ENCODE measurements at regions not wholly inside any gene's neighbourhood (a gene's known extent, or its start where the extent isn't known, plus 50 kb on each side); places are given as distances from the start of the nearest gene placed in this dataset.

DNA sequence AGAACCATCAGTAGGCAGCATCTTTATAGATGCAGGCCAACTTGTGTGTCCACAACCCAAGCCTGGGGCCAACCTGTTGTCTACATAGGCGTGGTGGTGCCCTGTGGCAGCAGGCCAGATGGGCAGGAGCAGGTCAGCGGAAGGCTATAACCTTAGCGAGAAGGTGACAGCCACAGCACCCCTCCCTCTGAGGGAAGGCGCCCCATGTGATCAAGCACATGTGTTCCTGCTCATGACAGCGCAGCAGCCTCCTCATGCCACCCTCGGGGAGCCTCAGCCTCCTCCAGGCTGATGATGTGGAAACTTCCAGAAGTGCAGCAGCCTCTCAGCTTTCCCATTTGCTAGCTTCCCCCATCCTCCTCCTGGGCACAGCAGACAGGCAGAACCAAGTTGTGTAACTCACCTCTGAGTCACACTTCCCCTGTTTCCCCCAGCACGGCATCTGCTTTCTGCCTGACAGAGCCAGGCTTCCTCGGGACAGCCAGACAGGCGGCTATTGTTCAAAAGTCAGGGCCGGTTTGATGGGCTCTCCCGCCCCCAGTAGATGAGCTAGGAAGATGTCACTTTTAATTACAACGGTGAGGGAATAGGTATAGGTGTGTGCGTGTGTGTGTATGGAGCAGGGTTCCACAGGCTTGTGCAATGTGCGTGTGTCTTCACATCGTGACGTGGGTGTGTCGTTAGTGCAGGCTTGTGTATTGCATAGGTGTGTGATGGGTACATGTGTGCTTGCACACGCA, 312.0 kb upstream of the ZMIZ1 start:
- intact Hi-C loops (cut with DNase I) = no loop called here
- TF ChIP-seq, protein P1, sequence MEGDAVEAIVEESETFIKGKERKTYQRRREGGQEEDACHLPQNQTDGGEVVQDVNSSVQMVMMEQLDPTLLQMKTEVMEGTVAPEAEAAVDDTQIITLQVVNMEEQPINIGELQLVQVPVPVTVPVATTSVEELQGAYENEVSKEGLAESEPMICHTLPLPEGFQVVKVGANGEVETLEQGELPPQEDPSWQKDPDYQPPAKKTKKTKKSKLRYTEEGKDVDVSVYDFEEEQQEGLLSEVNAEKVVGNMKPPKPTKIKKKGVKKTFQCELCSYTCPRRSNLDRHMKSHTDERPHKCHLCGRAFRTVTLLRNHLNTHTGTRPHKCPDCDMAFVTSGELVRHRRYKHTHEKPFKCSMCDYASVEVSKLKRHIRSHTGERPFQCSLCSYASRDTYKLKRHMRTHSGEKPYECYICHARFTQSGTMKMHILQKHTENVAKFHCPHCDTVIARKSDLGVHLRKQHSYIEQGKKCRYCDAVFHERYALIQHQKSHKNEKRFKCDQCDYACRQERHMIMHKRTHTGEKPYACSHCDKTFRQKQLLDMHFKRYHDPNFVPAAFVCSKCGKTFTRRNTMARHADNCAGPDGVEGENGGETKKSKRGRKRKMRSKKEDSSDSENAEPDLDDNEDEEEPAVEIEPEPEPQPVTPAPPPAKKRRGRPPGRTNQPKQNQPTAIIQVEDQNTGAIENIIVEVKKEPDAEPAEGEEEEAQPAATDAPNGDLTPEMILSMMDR (IDR thresholded peaks at IDR 0.05) = no peak
- Histone ChIP-seq H3K27me3 (ENCODE audit: insufficient read depth in 3 of 3, low read length in 2 of 3) (peaks cover 0 to 7% (median 4%) of the 10 kb centered on the region in 3 donors), H3K4me1 (peaks cover 10% of the 10 kb centered on the region), H3K27ac (peak overlapping the region; percentile 16), H3K36me3 (ENCODE audit: insufficient read depth in 1 of 2, low read depth in 1 of 2) (no peaks in the 10 kb centered on the region), H3K9me3 (no peaks in the 10 kb centered on the region), H3K4me3 (no peak overlapping the region)
- ATAC-seq = peak; percentile 89 to 95 (median 94)
- WGBS, 3 donors = 48 to 60% (median 50%) methylated on average over 18 of the region's 18 CpGs
- DNase-seq = peak; percentile 81 to 89

DNA sequence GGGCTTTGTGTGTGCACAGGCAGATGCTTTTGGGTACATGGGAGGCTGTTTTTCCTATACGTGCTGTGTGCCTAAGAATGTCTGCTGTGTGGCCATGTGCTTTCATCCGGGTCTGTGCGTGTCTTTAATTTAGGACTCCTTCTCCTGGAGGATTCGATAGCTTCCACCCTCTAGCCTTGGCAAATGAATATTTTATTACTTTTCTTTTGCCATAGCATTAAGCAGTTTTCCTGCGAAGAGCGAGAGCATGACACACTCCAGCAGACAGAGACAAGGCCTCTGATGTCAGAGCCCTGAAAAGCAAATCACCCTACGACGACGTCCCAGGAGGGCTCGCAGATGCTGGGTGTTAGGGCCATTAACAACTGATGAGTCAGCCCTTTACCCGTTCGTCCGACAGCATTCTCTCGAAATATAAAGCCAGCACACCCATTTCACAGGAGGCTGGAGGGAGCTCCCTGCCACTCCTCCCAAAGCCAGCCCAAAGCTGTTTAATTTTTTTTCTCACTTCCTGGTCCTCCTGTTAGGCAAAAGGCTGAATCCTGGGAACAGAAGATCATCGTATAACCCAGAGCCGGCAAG, 311.3 kb upstream of the ZMIZ1 start:
- TF ChIP-seq, protein P1 (IDR thresholded peaks at IDR 0.05) = no peak
- peaks cover 0 to 7% (median 4%) of the 10 kb centered on the region in 3 donors for H3K27me3 ChIP-seq (ENCODE audit: insufficient read depth in 3 of 3, low read length in 2 of 3)
- H3K4me3 ChIP-seq = no peak overlapping the region
- DNase-seq (no peak), ATAC-seq (peak in 1 of 4 donors; percentile 9)
- no peaks in the 10 kb centered on the region for H3K36me3 ChIP-seq (ENCODE audit: insufficient read depth in 1 of 2, low read depth in 1 of 2)
- peak overlapping the region; percentile 13 for H3K27ac ChIP-seq
- intact Hi-C loops (cut with DNase I) = no loop called here
- 63 to 76% (median 66%) methylated on average over 16 of the region's 16 CpGs for WGBS, 3 donors
- no peaks in the 10 kb centered on the region for H3K9me3 ChIP-seq
- peaks cover 10% of the 10 kb centered on the region for H3K4me1 ChIP-seq

DNA sequence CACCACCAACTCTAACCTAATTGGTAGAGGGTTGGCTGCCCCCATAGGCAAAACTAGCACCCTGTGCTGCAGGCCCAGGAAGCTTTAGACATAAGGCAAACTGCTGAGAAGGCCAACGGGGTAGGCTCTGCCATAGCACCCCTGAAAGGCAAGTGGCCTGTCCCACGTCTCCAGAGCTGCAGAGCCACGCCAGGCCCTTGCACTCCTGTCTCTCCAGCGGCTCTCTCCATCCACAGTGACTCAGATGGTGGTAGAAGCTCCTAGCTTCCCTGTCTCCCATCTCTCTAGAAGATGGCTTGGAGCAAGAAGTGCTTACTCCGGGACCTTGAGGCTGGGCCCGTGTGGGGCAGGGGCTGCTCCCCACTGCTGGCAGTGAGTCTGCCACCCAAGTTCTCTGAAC, 310.6 kb upstream of the ZMIZ1 start:
- Histone ChIP-seq H3K4me3 (no peak overlapping the region), H3K9me3 (no peaks in the 10 kb centered on the region), H3K27ac (no peak overlapping the region), H3K4me1 (peaks cover 10% of the 10 kb centered on the region), H3K36me3 (ENCODE audit: insufficient read depth in 1 of 2, low read depth in 1 of 2) (no peaks in the 10 kb centered on the region), H3K27me3 (ENCODE audit: insufficient read depth in 3 of 3, low read length in 2 of 3) (peaks cover 0 to 1% (median 0%) of the 10 kb centered on the region in 3 donors)
- intact Hi-C loops (cut with DNase I) = no loop called here
- 95 to 97% (median 97%) methylated on average over 6 of the region's 6 CpGs for WGBS, 3 donors
- ATAC-seq = no peak
- TF ChIP-seq, protein P1 (IDR thresholded peaks at IDR 0.05) = no peak
- DNase-seq = no peak

DNA sequence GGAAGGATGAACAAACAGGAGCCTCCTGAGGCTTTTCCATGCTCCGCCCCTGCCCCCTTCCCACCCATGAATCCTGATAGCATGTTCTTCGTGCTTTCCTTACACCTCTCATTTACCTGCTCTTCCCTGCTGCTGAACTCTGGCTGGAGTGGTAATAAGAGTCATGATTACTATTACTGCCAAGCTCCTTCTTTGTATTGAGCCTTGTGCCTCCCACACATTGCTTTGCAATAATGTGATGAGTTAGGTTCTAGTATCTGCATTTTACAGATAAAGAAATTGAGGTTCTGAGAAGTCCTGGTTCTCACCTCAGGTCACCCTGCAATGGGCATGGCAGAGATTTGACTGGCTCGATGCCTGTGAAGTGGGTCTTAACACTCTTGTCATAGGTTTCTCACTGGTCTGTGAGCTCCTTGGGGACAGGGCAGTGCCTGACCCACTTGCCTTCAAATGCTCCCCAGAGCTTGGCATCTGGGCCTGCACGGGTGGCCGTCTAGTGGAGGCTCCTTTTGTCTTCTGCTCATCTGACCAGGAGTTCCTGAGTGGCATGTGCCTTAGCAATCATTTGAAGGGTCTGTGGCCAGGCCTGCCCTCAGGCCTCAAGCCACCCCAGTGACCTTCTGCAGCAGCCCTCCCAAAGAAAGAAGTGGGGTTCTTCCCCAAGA, 309.2 kb upstream of the ZMIZ1 start:
- Histone ChIP-seq H3K4me1 (peaks cover 10% of the 10 kb centered on the region), H3K27me3 (ENCODE audit: insufficient read depth in 3 of 3, low read length in 2 of 3) (no peaks in the 10 kb centered on the region), H3K9me3 (no peaks in the 10 kb centered on the region), H3K36me3 (ENCODE audit: insufficient read depth in 1 of 2, low read depth in 1 of 2) (no peaks in the 10 kb centered on the region), H3K27ac (no peak overlapping the region), H3K4me3 (no peak overlapping the region)
- DNase-seq = no peak
- WGBS, 3 donors = 85 to 95% (median 90%) methylated on average over 5 of the region's 5 CpGs
- TF ChIP-seq, protein P1 (IDR thresholded peaks at IDR 0.05) = no peak
- no peak for ATAC-seq
- intact Hi-C loops (cut with DNase I) = no loop called here
